NCI-H1105 (cell line): ENCODE measurements at regions not wholly inside any gene's neighbourhood (a gene's known extent, or its start where the extent isn't known, plus 50 kb on each side); places are given as distances from the start of the nearest gene placed in this dataset.

Experiments
- DNase-seq: peaks from one replicate; lab custom pipeline; 2025; lab: John Stamatoyannopoulos, UW

GRCh38 chr1:221632072-221632471, 109.8 kb downstream of the DUSP10 start:
- no peak for DNase-seq

- DNase-seq: no peak
Observed at GRCh38 chr1:221633841-221634409, 108.0 kb downstream of the DUSP10 start.

- DNase-seq: no peak
Observed at GRCh38 chr1:221634606-221635005, 107.3 kb downstream of the DUSP10 start.

- DNase-seq: no peak
Observed at GRCh38 chr1:221635305-221635704, 106.6 kb downstream of the DUSP10 start.

GRCh38 chr1:221636096-221636495, 105.8 kb downstream of the DUSP10 start:
- DNase-seq: no peak

- DNase-seq: no peak
Observed at GRCh38 chr1:221636967-221637366, 104.9 kb downstream of the DUSP10 start.

GRCh38 chr1:221637641-221638041, 104.2 kb downstream of the DUSP10 start:
- DNase-seq: no peak

- DNase-seq: no peak
Observed at GRCh38 chr1:221638595-221638994, 103.3 kb downstream of the DUSP10 start.

GRCh38 chr1:221641811-221642210, 100.1 kb downstream of the DUSP10 start:
- DNase-seq: no peak

- DNase-seq: no peak
Observed at GRCh38 chr1:221643404-221644144, 98.3 kb downstream of the DUSP10 start.

- no peak for DNase-seq
Observed at GRCh38 chr1:221644145-221644448, 97.8 kb downstream of the DUSP10 start.

GRCh38 chr1:221644663-221645258, 97.1 kb downstream of the DUSP10 start:
- no peak for DNase-seq

GRCh38 chr1:221648201-221648600, 93.7 kb downstream of the DUSP10 start:
- no peak for DNase-seq
